ENCODE measurements at regions not wholly inside any gene's neighbourhood (a gene's known extent, or its start where the extent isn't known, plus 50 kb on each side); places are given as distances from the start of the nearest gene placed in this dataset.

DNA sequence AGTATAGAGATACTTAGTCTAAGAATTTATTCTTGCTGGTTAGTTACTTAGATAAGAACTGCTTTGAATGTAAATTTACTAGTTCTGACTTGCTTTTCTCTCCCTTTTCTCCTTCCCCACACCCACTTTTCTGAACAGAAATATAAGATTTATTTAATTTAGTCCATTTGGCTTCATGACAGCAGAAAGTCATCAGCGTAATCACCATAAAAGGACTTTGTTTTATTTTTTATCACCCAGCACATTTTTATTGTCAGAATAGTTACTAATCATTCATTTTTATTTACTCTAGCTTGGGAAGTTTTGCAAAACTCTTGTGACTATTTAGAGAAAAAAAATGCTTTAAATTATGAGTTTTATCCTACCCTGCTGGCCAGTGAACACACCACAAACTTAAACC, 197.2 kb downstream of the CHRM3 start:
- no peak for ATAC-seq
- in situ Hi-C loops (cut with HindIII; ENCODE audit: low pct_unique_long_range_greater_than_20kb, low sequenced_read_pairs) (no loop called here), intact Hi-C loops (cut with micrococcal nuclease; ENCODE audit: unreplicated experiment) (no loop called here)
- H3K4me3 ChIP-seq (ENCODE audit: low read depth in 2 of 2, low read length in 2 of 2), result no peak overlapping the region
- no peak overlapping the region for H3K27ac ChIP-seq (ENCODE audit: low read length)
- no TSS peak for BruUV-seq (replicated peaks)
- no peaks in the 10 kb centered on the region for H3K36me3 ChIP-seq (ENCODE audit: control insufficient read depth, insufficient read depth, low read length)
- ChIA-PET POLR2A (no interaction called here), CTCF (no interaction called here)
- TF ChIP-seq POLR2AphosphoS5 (IDR thresholded peaks at IDR 0.05; ENCODE audit: low read depth, low read length), result no peak
- TF ChIP-seq, protein P1, sequence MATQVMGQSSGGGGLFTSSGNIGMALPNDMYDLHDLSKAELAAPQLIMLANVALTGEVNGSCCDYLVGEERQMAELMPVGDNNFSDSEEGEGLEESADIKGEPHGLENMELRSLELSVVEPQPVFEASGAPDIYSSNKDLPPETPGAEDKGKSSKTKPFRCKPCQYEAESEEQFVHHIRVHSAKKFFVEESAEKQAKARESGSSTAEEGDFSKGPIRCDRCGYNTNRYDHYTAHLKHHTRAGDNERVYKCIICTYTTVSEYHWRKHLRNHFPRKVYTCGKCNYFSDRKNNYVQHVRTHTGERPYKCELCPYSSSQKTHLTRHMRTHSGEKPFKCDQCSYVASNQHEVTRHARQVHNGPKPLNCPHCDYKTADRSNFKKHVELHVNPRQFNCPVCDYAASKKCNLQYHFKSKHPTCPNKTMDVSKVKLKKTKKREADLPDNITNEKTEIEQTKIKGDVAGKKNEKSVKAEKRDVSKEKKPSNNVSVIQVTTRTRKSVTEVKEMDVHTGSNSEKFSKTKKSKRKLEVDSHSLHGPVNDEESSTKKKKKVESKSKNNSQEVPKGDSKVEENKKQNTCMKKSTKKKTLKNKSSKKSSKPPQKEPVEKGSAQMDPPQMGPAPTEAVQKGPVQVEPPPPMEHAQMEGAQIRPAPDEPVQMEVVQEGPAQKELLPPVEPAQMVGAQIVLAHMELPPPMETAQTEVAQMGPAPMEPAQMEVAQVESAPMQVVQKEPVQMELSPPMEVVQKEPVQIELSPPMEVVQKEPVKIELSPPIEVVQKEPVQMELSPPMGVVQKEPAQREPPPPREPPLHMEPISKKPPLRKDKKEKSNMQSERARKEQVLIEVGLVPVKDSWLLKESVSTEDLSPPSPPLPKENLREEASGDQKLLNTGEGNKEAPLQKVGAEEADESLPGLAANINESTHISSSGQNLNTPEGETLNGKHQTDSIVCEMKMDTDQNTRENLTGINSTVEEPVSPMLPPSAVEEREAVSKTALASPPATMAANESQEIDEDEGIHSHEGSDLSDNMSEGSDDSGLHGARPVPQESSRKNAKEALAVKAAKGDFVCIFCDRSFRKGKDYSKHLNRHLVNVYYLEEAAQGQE (IDR thresholded peaks at IDR 0.05; ENCODE audit: insufficient read depth in 1 of 2, low read depth in 2 of 2, low read length in 1 of 2), result no peak
- TF ChIP-seq SIN3A (IDR thresholded peaks at IDR 0.05; ENCODE audit: borderline replicate concordance, insufficient read depth, low read depth, low read length), result no peak
- no peak for TF ChIP-seq TCF7L2 (IDR thresholded peaks at IDR 0.05; ENCODE audit: low read depth, low read length)
- TF ChIP-seq, protein P2, sequence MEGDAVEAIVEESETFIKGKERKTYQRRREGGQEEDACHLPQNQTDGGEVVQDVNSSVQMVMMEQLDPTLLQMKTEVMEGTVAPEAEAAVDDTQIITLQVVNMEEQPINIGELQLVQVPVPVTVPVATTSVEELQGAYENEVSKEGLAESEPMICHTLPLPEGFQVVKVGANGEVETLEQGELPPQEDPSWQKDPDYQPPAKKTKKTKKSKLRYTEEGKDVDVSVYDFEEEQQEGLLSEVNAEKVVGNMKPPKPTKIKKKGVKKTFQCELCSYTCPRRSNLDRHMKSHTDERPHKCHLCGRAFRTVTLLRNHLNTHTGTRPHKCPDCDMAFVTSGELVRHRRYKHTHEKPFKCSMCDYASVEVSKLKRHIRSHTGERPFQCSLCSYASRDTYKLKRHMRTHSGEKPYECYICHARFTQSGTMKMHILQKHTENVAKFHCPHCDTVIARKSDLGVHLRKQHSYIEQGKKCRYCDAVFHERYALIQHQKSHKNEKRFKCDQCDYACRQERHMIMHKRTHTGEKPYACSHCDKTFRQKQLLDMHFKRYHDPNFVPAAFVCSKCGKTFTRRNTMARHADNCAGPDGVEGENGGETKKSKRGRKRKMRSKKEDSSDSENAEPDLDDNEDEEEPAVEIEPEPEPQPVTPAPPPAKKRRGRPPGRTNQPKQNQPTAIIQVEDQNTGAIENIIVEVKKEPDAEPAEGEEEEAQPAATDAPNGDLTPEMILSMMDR (IDR thresholded peaks at IDR 0.05), result no peak
- DNase-seq (ENCODE audit: low read depth, low spot score), result no peak
- no peaks in the 10 kb centered on the region for H3K9me3 ChIP-seq (ENCODE audit: control insufficient read depth, insufficient read depth, low read depth, low read length)
- no peaks in the 10 kb centered on the region for H3K27me3 ChIP-seq (ENCODE audit: control insufficient read depth, insufficient read depth, low read length)
- no peaks in the 10 kb centered on the region for H3K4me1 ChIP-seq (ENCODE audit: control insufficient read depth, insufficient read depth, low read length)

GRCh38 chr1:239586128-239586527, 199.8 kb downstream of the CHRM3 start:
- no TSS peak for BruUV-seq (replicated peaks)
- TF ChIP-seq, protein P1 (IDR thresholded peaks at IDR 0.05; ENCODE audit: insufficient read depth in 1 of 2, low read depth in 2 of 2, low read length in 1 of 2), result no peak
- TF ChIP-seq POLR2AphosphoS5 (IDR thresholded peaks at IDR 0.05; ENCODE audit: low read depth, low read length), result no peak
- TF ChIP-seq, protein P2 (IDR thresholded peaks at IDR 0.05), result no peak
- no peaks in the 10 kb centered on the region for H3K9me3 ChIP-seq (ENCODE audit: control insufficient read depth, insufficient read depth, low read depth, low read length)
- in situ Hi-C loops (cut with HindIII; ENCODE audit: low pct_unique_long_range_greater_than_20kb, low sequenced_read_pairs), result no loop called here
- ChIA-PET POLR2A (no interaction called here), CTCF (no interaction called here)
- no peaks in the 10 kb centered on the region for H3K36me3 ChIP-seq (ENCODE audit: control insufficient read depth, insufficient read depth, low read length)
- no peaks in the 10 kb centered on the region for H3K4me1 ChIP-seq (ENCODE audit: control insufficient read depth, insufficient read depth, low read length)
- H3K27me3 ChIP-seq (ENCODE audit: control insufficient read depth, insufficient read depth, low read length), result no peaks in the 10 kb centered on the region
- DNase-seq (ENCODE audit: low read depth, low spot score) (no peak), ATAC-seq (no peak)
- intact Hi-C loops (cut with micrococcal nuclease; ENCODE audit: unreplicated experiment), result no loop called here
- H3K4me3 ChIP-seq (ENCODE audit: low read depth in 2 of 2, low read length in 2 of 2), result no peak overlapping the region
- H3K27ac ChIP-seq (ENCODE audit: low read length), result no peak overlapping the region
